HepG2 (cell line): ENCODE measurements at regions not wholly inside any gene's neighbourhood (a gene's known extent, or its start where the extent isn't known, plus 50 kb on each side); places are given as distances from the start of the nearest gene placed in this dataset.

Source experiments
- ATAC-seq: fragments of 200-7000 bp; cut with Tn5 transposase; 3 replicates; pipeline ENCODE4 v1.9.1; 2020; ENCODE audit warnings: mild to moderate bottlenecking, moderate library complexity
- BruUV-seq: library from RNA; stranded (reverse); fragments of 400-500 nt; replicated peaks from 2 replicates; lab custom pipeline; 2021; lab: Mats Ljungman, UMichigan
- CTCF ChIA-PET: fragments of 300-600 bp; formaldehyde crosslinking; extraction: SDS; loops from one replicate; lab custom pipeline; 2021; ENCODE audit warnings: low total read pairs, inconsistent platforms, low intra/inter-chr PET ratio; lab: Yijun Ruan, JAX
- POLR2A ChIA-PET: fragments of 350-600 bp; sonication (Branson Sonifier 250); formaldehyde crosslinking; loops from one replicate; lab custom pipeline; 2020; ENCODE audit warnings: antibody characterized with exemption, inconsistent platforms; lab: Yijun Ruan, JAX
- DNase-seq: peaks from one replicate; pipeline ENCODE4 v3.0.0-alpha.2; 2015; ENCODE audit warnings: low spot score
- FAIRE-seq: peaks from 3 replicates; lab custom pipeline; 2011; peaks lifted over from hg19 to GRCh38; lab: Jason Lieb, UNC
- H2AFZ ChIP-seq: one replicate; pipeline ENCODE4 v1.6.1; 2011; ENCODE audit warnings: low read length, inconsistent platforms
- H3K27ac ChIP-seq: fragments of 300-600 bp; 3 replicates; pipeline ENCODE4 v1.8.0; 2011; ENCODE audit warnings: mixed run types, mild to moderate bottlenecking, mixed read lengths, low read length, inconsistent platforms; ENCODE audit not compliant: insufficient read depth; ENCODE audit errors: extremely low read length
- H3K27me3 ChIP-seq, 2 experiments: fragments of 200-600 bp in 1 of 2; 2 replicates in 1 of 2; 3 replicates in 1 of 2; pipeline versions ENCODE4 v1.6.0 to v1.8.0; 2011; ENCODE audit warnings: low read length in 2 of 2, mild to moderate bottlenecking in 2 of 2, moderate library complexity in 2 of 2, inconsistent platforms in 1 of 2; ENCODE audit not compliant: insufficient read depth in 2 of 2, control insufficient read depth in 1 of 2
- H3K36me3 ChIP-seq, 2 experiments: fragments of 200-600 bp in 1 of 2; replicated peaks in 1 of 2; 2 replicates in 1 of 2; 3 replicates in 1 of 2; pipeline versions ENCODE4 v1.5.1 to v1.8.0; 2011; ENCODE audit warnings: low read length in 2 of 2, inconsistent platforms in 1 of 2; ENCODE audit not compliant: insufficient read depth in 2 of 2, control insufficient read depth in 1 of 2
- H3K4me1 ChIP-seq: 2 replicates; pipeline ENCODE4 v1.5.1; 2012; ENCODE audit warnings: low read length, inconsistent platforms; ENCODE audit not compliant: insufficient read depth
- H3K4me2 ChIP-seq: 2 replicates; pipeline ENCODE4 v1.6.0; 2011; ENCODE audit warnings: low read depth, low read length, inconsistent platforms
- H3K4me3 ChIP-seq, 3 experiments: fragments of 200-600 bp in 1 of 3; sonication (generic), shearing (Covaris generic) in 1 of 3; replicated peaks in 1 of 3; 2 replicates each; pipeline ENCODE4 v1.5.1; 2011 to 2016; ENCODE audit warnings: low read length in 3 of 3, inconsistent platforms in 2 of 3, low read depth in 2 of 3, mild to moderate bottlenecking in 2 of 3, control low read depth in 1 of 3, mixed read lengths in 1 of 3; ENCODE audit not compliant: insufficient read depth in 1 of 3
- H3K79me2 ChIP-seq: one replicate; pipeline ENCODE4 v1.6.1; 2011; ENCODE audit warnings: low read length, inconsistent platforms; ENCODE audit not compliant: insufficient read depth
- H3K9ac ChIP-seq: 2 replicates; pipeline ENCODE4 v1.6.0; 2011; ENCODE audit warnings: mild to moderate bottlenecking, low read depth, low read length, inconsistent platforms; ENCODE audit not compliant: insufficient read depth
- H3K9me3 ChIP-seq: 2 replicates; pipeline ENCODE4 v1.5.1; 2012; ENCODE audit warnings: mild to moderate bottlenecking, low read length
- H4K20me1 ChIP-seq: 2 replicates; pipeline ENCODE4 v1.6.0; 2011; ENCODE audit warnings: inconsistent platforms, mild to moderate bottlenecking, low read length, moderate library complexity; ENCODE audit not compliant: insufficient read depth
- AGO2 ChIP-seq: fragments of 200-400 bp; formaldehyde crosslinking; optimal IDR thresholded peaks from 2 replicates; pipeline ENCODE3; 2017; ENCODE audit warnings: mild to moderate bottlenecking, low read depth, low read length, moderate library complexity
- ATF7 ChIP-seq, 2 experiments: fragments of 450-650 bp in 1 of 2; sonication (generic) in 1 of 2; formaldehyde crosslinking in 1 of 2; IDR thresholded peaks; 2 replicates each; pipeline versions ENCODE4 v1.4.0 to v1.6.1; 2016 to 2020; ENCODE audit warnings: antibody characterized with exemption in 1 of 2, mild to moderate bottlenecking in 1 of 2, missing genetic modification reagents in 1 of 2
- BORCS8-MEF2B ChIP-seq: sonication (generic); formaldehyde crosslinking; IDR thresholded peaks from 2 replicates; pipeline ENCODE4 v1.8.0; 2022; ENCODE audit warnings: mild to moderate bottlenecking, missing genetic modification reagents
- BRF2 ChIP-seq: sonication (generic); formaldehyde crosslinking; IDR thresholded peaks from 2 replicates; pipeline ENCODE4 v1.8.1; 2022; ENCODE audit warnings: mild to moderate bottlenecking, missing genetic modification reagents
- FOSL1 ChIP-seq: sonication (generic); formaldehyde crosslinking; IDR thresholded peaks from 2 replicates; pipeline ENCODE4 v1.9.0; 2021; ENCODE audit warnings: missing genetic modification reagents, borderline replicate concordance
- GABPB1 ChIP-seq: IDR thresholded peaks from 2 replicates; pipeline ENCODE4 v1.6.1; 2016; ENCODE audit warnings: mild to moderate bottlenecking, missing genetic modification reagents, moderate library complexity, missing compliant biosample characterization
- HNF1B ChIP-seq: sonication (generic); formaldehyde crosslinking; IDR thresholded peaks from 2 replicates; pipeline ENCODE4 v1.5.1; 2020; ENCODE audit warnings: mild to moderate bottlenecking, moderate library complexity, missing genetic modification reagents
- NFATC3 ChIP-seq: sonication (generic); formaldehyde crosslinking; IDR thresholded peaks from 2 replicates; pipeline ENCODE4 v1.5.1; 2020; ENCODE audit warnings: mild to moderate bottlenecking, missing genetic modification reagents
- PBX2 ChIP-seq: IDR thresholded peaks from 2 replicates; pipeline ENCODE4 v1.6.1; 2016; ENCODE audit warnings: control low read depth
- ZNF230 ChIP-seq: sonication (generic); formaldehyde crosslinking; IDR thresholded peaks from 2 replicates; pipeline ENCODE4 v1.4.0; 2020; ENCODE audit warnings: mild to moderate bottlenecking, missing genetic modification reagents
- ZNF34 ChIP-seq: sonication (generic); formaldehyde crosslinking; IDR thresholded peaks from 2 replicates; pipeline ENCODE4 v1.4.0; 2020; ENCODE audit warnings: mild to moderate bottlenecking, missing genetic modification reagents, borderline replicate concordance
- ZNF580 ChIP-seq: IDR thresholded peaks from 2 replicates; pipeline ENCODE4 v1.6.1; 2016; ENCODE audit warnings: low read depth, borderline replicate concordance
- WGBS: methylation state at CpG from one replicate; pipeline ENCODE4 v1.1.6; 2017; ENCODE audit warnings: low lambda C conversion rate; 5-methylcytosine and 5-hydroxymethylcytosine counted together
- in situ Hi-C: cut with HindIII; loops from 2 replicates; pipeline ENCODE4 v1.10.0; 2017; ENCODE audit warnings: low pct_unique_long_range_greater_than_20kb; ENCODE audit not compliant: extremely low pct_ligation_motif_present
- intact Hi-C: fragments of 100-400 bp; cut with micrococcal nuclease; formaldehyde crosslinking; loops from one replicate; pipeline ENCODE4 v1.10.0; 2022; ENCODE audit not compliant: unreplicated experiment

DNA sequence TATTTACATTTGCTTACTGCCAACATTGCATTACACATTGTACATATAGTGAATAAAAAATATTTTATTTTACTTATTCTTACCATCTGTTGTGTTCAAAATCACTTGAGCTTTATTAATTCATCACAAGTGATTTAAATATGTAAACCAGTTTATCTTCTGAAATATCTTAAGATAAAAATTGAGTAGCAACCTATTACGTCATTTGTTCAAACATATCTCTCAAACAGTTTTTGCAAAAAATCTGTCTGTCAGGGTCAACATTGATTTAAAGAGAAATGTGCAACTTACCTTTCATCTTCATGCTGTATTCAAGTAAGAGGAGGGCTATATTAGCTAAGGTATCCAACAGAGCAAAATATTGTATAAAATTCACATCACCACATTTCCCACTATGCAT is 610.1 kb downstream of the PCDH19 start:
- DNase-seq: no peak
- TF ChIP-seq ZNF34 (CRISPR knock-in tag): no peak
- no peak for TF ChIP-seq HNF1B (CRISPR knock-in tag)
- peak; percentile 62 for TF ChIP-seq ATF7 (IDR thresholded peaks at IDR 0.05)
- TF ChIP-seq ATF7 (CRISPR knock-in tag; IDR thresholded peaks at IDR 0.05): no peak
- TF ChIP-seq, all 625 proteins: peak for 1
- H3K4me3 ChIP-seq: no peak overlapping the region
- H3K27ac ChIP-seq: no peak overlapping the region
- H3K4me1 ChIP-seq: no peaks in the 10 kb centered on the region
- no peaks in the 10 kb centered on the region for H3K36me3 ChIP-seq
- no peak for ATAC-seq
- no peak for FAIRE-seq
- no peaks in the 10 kb centered on the region for H3K27me3 ChIP-seq
- no peak overlapping the region for H2AFZ ChIP-seq
- intact Hi-C loops (no loop called here), in situ Hi-C loops (no loop called here)
- peaks cover 7% of the 10 kb centered on the region; the same call in 1 of the 2 replicates for H3K9me3 ChIP-seq
- POLR2A ChIA-PET: no interaction called here
- WGBS: 4% methylated on average over 1 of the region's 1 CpG
- BruUV-seq: no TSS peak
- no peaks in the 10 kb centered on the region for H3K79me2 ChIP-seq
- CTCF ChIA-PET: no interaction called here
- no peak overlapping the region for H3K9ac ChIP-seq
- no peaks in the 10 kb centered on the region for H4K20me1 ChIP-seq
- no peak overlapping the region for H3K4me2 ChIP-seq

DNA sequence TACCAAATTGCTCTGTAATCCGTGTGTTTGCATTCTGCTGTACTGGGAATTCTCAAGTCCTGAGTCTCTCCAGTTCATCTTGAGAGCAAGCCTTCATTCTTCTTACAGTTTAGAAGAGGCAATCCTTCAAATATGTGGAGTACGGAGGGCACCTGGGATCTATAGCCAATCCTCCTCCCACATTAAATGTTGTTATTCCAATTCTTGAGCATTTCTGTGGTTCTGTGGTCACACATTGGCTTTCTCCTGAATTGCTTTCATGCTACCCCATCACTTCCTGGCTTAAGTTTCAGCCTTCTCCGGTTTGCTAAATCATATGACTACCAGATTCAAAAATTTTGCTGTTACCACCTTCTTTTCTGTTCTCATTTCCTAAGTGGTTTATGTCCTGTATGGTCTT is 611.1 kb downstream of the PCDH19 start:
- WGBS: 0% methylated on average over 3 of the region's 3 CpGs
- TF ChIP-seq GABPB1 (no peak), NFATC3 (CRISPR knock-in tag) (no peak), ZNF230 (CRISPR knock-in tag) (no peak), PBX2 (CRISPR knock-in tag) (no peak), FOSL1 (CRISPR knock-in tag) (no peak), BRF2 (CRISPR knock-in tag) (no peak), ZNF580 (CRISPR knock-in tag) (no peak), AGO2 (no peak), BORCS8-MEF2B (CRISPR knock-in tag) (no peak)

More for the DNA sequence above, 611.1 kb downstream of the PCDH19 start:
- Histone ChIP-seq H3K4me2 (no peak overlapping the region), H3K36me3 (no peaks in the 10 kb centered on the region), H4K20me1 (no peaks in the 10 kb centered on the region), H2AFZ (no peak overlapping the region), H3K27me3 (no peaks in the 10 kb centered on the region), H3K9me3 (peaks cover 7% of the 10 kb centered on the region; the same call in 1 of the 2 replicates), H3K79me2 (no peaks in the 10 kb centered on the region), H3K4me3 (no peak overlapping the region), H3K4me1 (no peaks in the 10 kb centered on the region), H3K27ac (no peak overlapping the region), H3K9ac (no peak overlapping the region)
- intact Hi-C loops: no loop called here
- no TSS peak for BruUV-seq
- in situ Hi-C loops: no loop called here
- CTCF ChIA-PET: no interaction called here
- POLR2A ChIA-PET: no interaction called here
- no peak for FAIRE-seq
- no peak for DNase-seq
- ATAC-seq: no peak
